Loucy (cell line): ENCODE measurements at regions not wholly inside any gene's neighbourhood (a gene's known extent, or its start where the extent isn't known, plus 50 kb on each side); places are given as distances from the start of the nearest gene placed in this dataset.

Source experiments
- H2AFZ ChIP-seq: fragments of 200-600 bp; sonication (generic); 2 replicates; pipeline ENCODE4 v1.6.0; 2016; ENCODE audit warnings: antibody characterized with exemption, mild to moderate bottlenecking, low read length, moderate library complexity
- H3F3A ChIP-seq: fragments of 200-600 bp; 2 replicates; pipeline ENCODE4 v1.6.0; 2016; ENCODE audit warnings: antibody characterized with exemption, low read depth, mild to moderate bottlenecking
- H3K27me3 ChIP-seq: fragments of 200-600 bp; sonication (generic); 2 replicates; pipeline ENCODE4 v1.6.1; 2014; ENCODE audit warnings: low read length, mild to moderate bottlenecking; ENCODE audit not compliant: insufficient read depth, poor library complexity, severe bottlenecking
- H3K36me3 ChIP-seq: fragments of 200-600 bp; sonication (generic); 2 replicates; pipeline ENCODE4 v1.6.1; 2016; ENCODE audit warnings: low read length; ENCODE audit not compliant: insufficient read depth
- H3K4me1 ChIP-seq: fragments of 200-600 bp; sonication (generic); 2 replicates; pipeline ENCODE4 v1.5.1; 2014; ENCODE audit warnings: low read length, mild to moderate bottlenecking; ENCODE audit not compliant: insufficient read depth, poor library complexity, severe bottlenecking
- H3K4me2 ChIP-seq: fragments of 200-600 bp; sonication (generic); 2 replicates; pipeline ENCODE4 v1.6.0; 2014; ENCODE audit warnings: antibody characterized with exemption, low read length, low read depth, mild to moderate bottlenecking; ENCODE audit not compliant: poor library complexity, severe bottlenecking
- H3K4me3 ChIP-seq: fragments of 200-600 bp; sonication (generic); 2 replicates; pipeline ENCODE4 v1.5.1; 2014; ENCODE audit warnings: low read length, mild to moderate bottlenecking, mixed read lengths; ENCODE audit not compliant: poor library complexity, severe bottlenecking
- H3K79me2 ChIP-seq: fragments of 200-600 bp; sonication (generic); 2 replicates; pipeline ENCODE4 v1.6.1; 2014; ENCODE audit warnings: low read length; ENCODE audit not compliant: insufficient read depth
- H3K9ac ChIP-seq: fragments of 200-600 bp; sonication (generic); 2 replicates; pipeline ENCODE4 v1.6.0; 2014; ENCODE audit warnings: mild to moderate bottlenecking, low read depth, low read length, moderate library complexity; ENCODE audit not compliant: poor library complexity, severe bottlenecking
- H3K9me2 ChIP-seq: fragments of 200-600 bp; sonication (generic); replicated peaks from 2 replicates; pipeline ENCODE4 v1.6.1; 2016; ENCODE audit warnings: low read depth, low read length, mixed read lengths
- H3K9me3 ChIP-seq: fragments of 200-600 bp; sonication (generic); 2 replicates; pipeline ENCODE4 v1.6.1; 2014; ENCODE audit warnings: mild to moderate bottlenecking, antibody characterized with exemption, low read length, low read depth; ENCODE audit not compliant: insufficient read depth
- H4K20me1 ChIP-seq: fragments of 200-600 bp; sonication (generic); 2 replicates; pipeline ENCODE4 v1.6.0; 2014; ENCODE audit warnings: antibody characterized with exemption, low read length, mild to moderate bottlenecking; ENCODE audit not compliant: insufficient read depth, poor library complexity, severe bottlenecking
- CTCF ChIP-seq: fragments of 200-600 bp; sonication (generic); conservative IDR thresholded peaks from 2 replicates; pipeline ENCODE4 v1.5.1; 2014; ENCODE audit warnings: mild to moderate bottlenecking, antibody characterized with exemption, low read length
- EZH2phosphoT487 ChIP-seq: fragments of 200-600 bp; IDR thresholded peaks from 2 replicates; pipeline ENCODE4 v1.6.1; 2018; ENCODE audit warnings: antibody characterized with exemption, mild to moderate bottlenecking, moderate library complexity, borderline replicate concordance

DNA sequence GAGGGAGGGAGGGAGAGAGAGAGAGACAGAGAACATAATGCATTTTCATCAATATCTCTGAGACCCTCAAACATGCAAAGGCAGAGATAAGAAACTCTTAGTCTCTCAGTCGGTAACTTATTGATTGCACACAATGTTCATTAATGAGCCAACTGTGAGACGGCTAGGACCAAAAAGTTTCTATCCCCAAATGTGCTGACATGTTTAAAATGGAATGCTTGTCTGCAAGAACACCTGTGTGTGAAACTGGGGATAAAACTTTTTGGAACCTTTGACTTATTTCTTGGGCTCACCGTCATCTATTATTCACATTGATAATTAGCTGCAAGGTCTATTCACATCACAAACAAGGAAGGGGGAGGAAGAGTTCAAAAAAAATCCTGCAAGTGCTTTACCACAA lies 477.9 kb downstream of the STIM2 start:
- Histone ChIP-seq H4K20me1 (no peaks in the 10 kb centered on the region), H3F3A (no peaks in the 10 kb centered on the region), H3K79me2 (no peaks in the 10 kb centered on the region), H3K9ac (no peak overlapping the region), H3K4me3 (no peak overlapping the region), H2AFZ (no peak overlapping the region), H3K4me2 (no peak overlapping the region), H3K27me3 (no peaks in the 10 kb centered on the region), H3K36me3 (no peaks in the 10 kb centered on the region), H3K9me3 (no peaks in the 10 kb centered on the region), H3K9me2 (no peaks in the 10 kb centered on the region), H3K4me1 (no peaks in the 10 kb centered on the region)
- no peak for TF ChIP-seq EZH2phosphoT487
- TF ChIP-seq CTCF: no peak

GRCh38 chr4:27343411-27343810 lies 482.8 kb downstream of the STIM2 start:
- no peaks in the 10 kb centered on the region for H3K27me3 ChIP-seq
- H4K20me1 ChIP-seq: no peaks in the 10 kb centered on the region

DNA sequence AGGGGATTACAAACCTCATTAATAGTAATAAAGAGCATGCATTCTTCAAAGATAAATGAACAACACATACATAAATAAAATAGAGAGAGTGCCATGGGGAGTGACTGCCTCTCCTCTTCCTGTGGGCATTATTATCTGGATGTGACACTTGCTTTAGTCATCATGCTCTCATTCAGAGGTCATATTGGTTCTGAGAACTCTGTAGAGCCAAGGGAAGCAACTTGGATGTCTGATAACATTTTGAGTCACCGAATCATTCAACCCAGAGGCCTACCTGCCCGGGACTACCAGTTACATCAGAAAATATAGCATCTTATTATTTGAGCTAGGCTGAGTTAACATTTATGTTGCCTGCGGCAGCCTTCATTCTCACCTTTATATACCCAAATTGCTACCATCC lies 489.5 kb downstream of the STIM2 start:
- Histone ChIP-seq H3K4me1 (no peaks in the 10 kb centered on the region), H3K9me3 (no peaks in the 10 kb centered on the region), H3K36me3 (no peaks in the 10 kb centered on the region), H2AFZ (no peak overlapping the region), H3K4me3 (no peak overlapping the region), H3F3A (no peaks in the 10 kb centered on the region), H4K20me1 (no peaks in the 10 kb centered on the region), H3K4me2 (no peak overlapping the region), H3K79me2 (no peaks in the 10 kb centered on the region), H3K9me2 (no peaks in the 10 kb centered on the region), H3K9ac (no peak overlapping the region), H3K27me3 (no peaks in the 10 kb centered on the region)
- TF ChIP-seq CTCF: no peak
- TF ChIP-seq EZH2phosphoT487: no peak

More at GRCh38 chr4:27343411-27343810, 482.8 kb downstream of the STIM2 start:
- Histone ChIP-seq H3K36me3 (no peaks in the 10 kb centered on the region), H3K4me2 (no peak overlapping the region), H2AFZ (no peak overlapping the region), H3K79me2 (no peaks in the 10 kb centered on the region), H3K9me2 (no peaks in the 10 kb centered on the region), H3K4me1 (no peaks in the 10 kb centered on the region), H3K4me3 (no peak overlapping the region), H3F3A (no peaks in the 10 kb centered on the region), H3K9ac (no peak overlapping the region), H3K9me3 (no peaks in the 10 kb centered on the region)
- TF ChIP-seq CTCF (no peak), EZH2phosphoT487 (no peak)
